Sigmoid colon (tissue), 4 donors: ENCODE measurements at regions not wholly inside any gene's neighbourhood (a gene's known extent, or its start where the extent isn't known, plus 50 kb on each side); places are given as distances from the start of the nearest gene placed in this dataset.

Experiments
- CTCF ChIP-seq, 4 experiments: fragments of 450-650 bp in 3 of 4; fragments of 200-600 bp in 1 of 4; IDR thresholded peaks; one replicate each; pipeline ENCODE4 v1.5.1; 2016 to 2019; ENCODE audit warnings: antibody characterized with exemption in 4 of 4, mild to moderate bottlenecking in 3 of 4, moderate library complexity in 2 of 4
- POLR2AphosphoS5 ChIP-seq, 4 donors: sonication (generic); formaldehyde crosslinking; IDR thresholded peaks; one replicate each; pipeline ENCODE4 v1.6.1; 2017; ENCODE audit warnings: antibody characterized with exemption in 4 of 4

- TF ChIP-seq POLR2AphosphoS5 (IDR thresholded peaks at IDR 0.05), result no peak
- TF ChIP-seq CTCF (IDR thresholded peaks at IDR 0.05), result no peak
Measured at GRCh38 chr16:6363896-6364607, 968.6 kb upstream of the RBFOX1 start.
